ENCODE measurements at regions not wholly inside any gene's neighbourhood (a gene's known extent, or its start where the extent isn't known, plus 50 kb on each side); places are given as distances from the start of the nearest gene placed in this dataset.

- Histone ChIP-seq H3K27me3 (replicated peaks) (no peaks in the 10 kb centered on the region), H3K27ac (no peak overlapping the region), H3K36me3 (replicated peaks) (no peaks in the 10 kb centered on the region), H3K4me3 (ENCODE audit: low read depth, low read length) (no peak overlapping the region)
- in situ Hi-C loops (cut with HindIII; ENCODE audit: low pct_ligation_motif_present, low sequenced_read_pairs), result no loop called here
- no peak for DNase-seq
- no peak for TF ChIP-seq CTCF (IDR thresholded peaks at IDR 0.05; ENCODE audit: low read depth, low read length, missing control alignments)
Measured at GRCh38 chr14:34024768-34025144, 73.9 kb upstream of the EGLN3 start.

- in situ Hi-C loops (cut with HindIII; ENCODE audit: low pct_ligation_motif_present, low sequenced_read_pairs), result no loop called here
- peaks cover 2% of the 10 kb centered on the region for H3K27me3 ChIP-seq (replicated peaks)
- no peaks in the 10 kb centered on the region for H3K36me3 ChIP-seq (replicated peaks)
- no peak overlapping the region for H3K4me3 ChIP-seq (ENCODE audit: low read depth, low read length)
- no peak for TF ChIP-seq CTCF (IDR thresholded peaks at IDR 0.05; ENCODE audit: low read depth, low read length, missing control alignments)
- no peak for DNase-seq
- H3K27ac ChIP-seq, result no peak overlapping the region
Measured at GRCh38 chr14:34023824-34024767, 73.2 kb upstream of the EGLN3 start.

- Histone ChIP-seq H3K27ac (no peak overlapping the region), H3K27me3 (replicated peaks) (peaks cover 2% of the 10 kb centered on the region), H3K36me3 (replicated peaks) (no peaks in the 10 kb centered on the region), H3K4me3 (ENCODE audit: low read depth, low read length) (no peak overlapping the region)
- no peak for TF ChIP-seq CTCF (IDR thresholded peaks at IDR 0.05; ENCODE audit: low read depth, low read length, missing control alignments)
- in situ Hi-C loops (cut with HindIII; ENCODE audit: low pct_ligation_motif_present, low sequenced_read_pairs), result no loop called here
- DNase-seq, result no peak
Measured at GRCh38 chr14:34021096-34021495, 70.2 kb upstream of the EGLN3 start.

- no peak for DNase-seq
- peaks cover 2% of the 10 kb centered on the region for H3K27me3 ChIP-seq (replicated peaks)
- H3K36me3 ChIP-seq (replicated peaks), result no peaks in the 10 kb centered on the region
- TF ChIP-seq CTCF (IDR thresholded peaks at IDR 0.05; ENCODE audit: low read depth, low read length, missing control alignments), result no peak
- no peak overlapping the region for H3K4me3 ChIP-seq (ENCODE audit: low read depth, low read length)
- no peak overlapping the region for H3K27ac ChIP-seq
- in situ Hi-C loops (cut with HindIII; ENCODE audit: low pct_ligation_motif_present, low sequenced_read_pairs), result no loop called here
Measured at GRCh38 chr14:34020014-34020413, 69.1 kb upstream of the EGLN3 start.

GRCh38 chr14:34018564-34019244 is 67.8 kb upstream of the EGLN3 start:
- no peak overlapping the region for H3K4me3 ChIP-seq (ENCODE audit: low read depth, low read length)
- no peak for DNase-seq
- in situ Hi-C loops (cut with HindIII; ENCODE audit: low pct_ligation_motif_present, low sequenced_read_pairs), result no loop called here

More at GRCh38 chr14:34018564-34019244, 67.8 kb upstream of the EGLN3 start:
- no peak overlapping the region for H3K27ac ChIP-seq
- TF ChIP-seq CTCF (IDR thresholded peaks at IDR 0.05; ENCODE audit: low read depth, low read length, missing control alignments), result no peak
- peaks cover 2% of the 10 kb centered on the region for H3K27me3 ChIP-seq (replicated peaks)
- H3K36me3 ChIP-seq (replicated peaks), result no peaks in the 10 kb centered on the region

Measured in brain microvascular endothelial cell (primary cell).